Ectodermal cell (in vitro differentiated cells): ENCODE measurements at regions not wholly inside any gene's neighbourhood (a gene's known extent, or its start where the extent isn't known, plus 50 kb on each side); places are given as distances from the start of the nearest gene placed in this dataset.

ENCODE experiments used
- H3K27ac ChIP-seq: 2 replicates; pipeline ENCODE4 v1.7.0; 2013; ENCODE audit warnings: mild to moderate bottlenecking, low read depth, low read length; ENCODE audit not compliant: insufficient read depth, poor library complexity, severe bottlenecking
- H3K27me3 ChIP-seq: 2 replicates; pipeline ENCODE4 v1.7.0; 2013; ENCODE audit warnings: mild to moderate bottlenecking, low read length; ENCODE audit not compliant: insufficient read depth, control insufficient read depth, poor library complexity, severe bottlenecking
- H3K36me3 ChIP-seq: one replicate; pipeline ENCODE4 v1.7.0; 2013; ENCODE audit warnings: low read length; ENCODE audit not compliant: control insufficient read depth, insufficient read depth
- H3K4me1 ChIP-seq: one replicate; pipeline ENCODE4 v1.7.0; 2013; ENCODE audit warnings: low read length; ENCODE audit not compliant: control insufficient read depth, insufficient read depth
- H3K4me3 ChIP-seq: 2 replicates; pipeline ENCODE4 v1.7.0; 2013; ENCODE audit warnings: low read depth, low read length, control low read depth; ENCODE audit not compliant: insufficient read depth
- H3K9me3 ChIP-seq: 2 replicates; pipeline ENCODE4 v1.7.0; 2013; ENCODE audit warnings: mild to moderate bottlenecking, low read length, moderate library complexity; ENCODE audit not compliant: control insufficient read depth
- WGBS, 2 experiments: methylation state at CpG; one replicate each; pipeline ENCODE4 v1.1.7; 2013; ENCODE audit warnings: missing lambda C conversion rate in 2 of 2; 5-methylcytosine and 5-hydroxymethylcytosine counted together

DNA sequence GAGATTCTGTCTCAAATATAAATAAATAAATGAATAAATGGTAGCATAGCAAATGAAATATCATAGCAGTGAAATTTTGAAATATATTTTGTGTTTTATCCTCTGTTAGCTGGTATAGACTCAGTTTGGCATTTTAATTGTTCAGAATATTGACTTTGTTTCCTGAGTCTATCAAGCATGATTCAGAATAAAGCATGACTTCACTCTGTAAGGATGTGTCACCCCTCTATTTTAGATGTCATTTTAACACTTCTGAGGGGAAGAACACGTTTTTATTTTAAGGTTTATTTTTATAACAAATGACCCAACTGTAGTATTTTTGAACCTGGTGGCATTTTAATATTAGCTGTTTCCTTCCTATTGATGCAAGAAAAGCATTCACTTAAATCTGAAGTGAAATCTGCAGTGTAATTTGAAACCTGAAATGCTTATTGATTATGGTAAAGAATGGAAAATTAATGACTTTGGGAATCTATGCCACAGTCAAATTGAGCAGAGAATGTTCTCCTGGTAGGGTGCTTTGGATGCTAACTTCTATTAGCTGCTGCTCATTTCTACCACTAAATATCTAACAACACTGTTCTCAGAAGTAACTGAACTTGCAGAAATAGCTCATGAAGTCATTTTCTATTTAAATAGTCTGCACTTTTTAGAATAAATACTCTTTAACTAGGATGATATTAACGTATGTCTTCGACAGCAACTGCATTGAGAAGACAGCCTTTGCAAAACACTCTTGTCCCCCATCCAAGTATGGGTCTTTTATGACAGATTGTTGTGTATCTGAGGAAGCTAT, 114.2 kb downstream of the SOX4 start:
- no peak overlapping the region for H3K4me3 ChIP-seq
- no peaks in the 10 kb centered on the region for H3K36me3 ChIP-seq
- 87 to 97% methylated on average over 2 of the region's 3 CpGs for WGBS, 2 experiments
- H3K27ac ChIP-seq = no peak overlapping the region
- H3K4me1 ChIP-seq = peaks cover 3% of the 10 kb centered on the region
- no peaks in the 10 kb centered on the region for H3K27me3 ChIP-seq
- no peaks in the 10 kb centered on the region for H3K9me3 ChIP-seq

DNA sequence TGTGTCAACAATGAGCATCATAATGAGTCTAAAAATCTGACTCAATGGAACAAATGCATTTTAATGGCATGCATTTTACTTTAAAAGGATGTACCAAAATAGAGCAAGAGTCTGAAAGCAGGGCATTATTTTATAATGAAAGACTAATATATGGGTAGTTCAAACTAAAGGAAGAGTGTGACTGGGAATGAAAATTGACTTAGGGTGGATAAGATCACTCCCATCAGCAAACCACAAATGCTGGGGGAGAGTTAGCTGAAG, 114.7 kb downstream of the SOX4 start:
- Histone ChIP-seq H3K9me3 (no peaks in the 10 kb centered on the region), H3K36me3 (no peaks in the 10 kb centered on the region), H3K4me3 (no peak overlapping the region), H3K27me3 (no peaks in the 10 kb centered on the region), H3K27ac (no peak overlapping the region), H3K4me1 (peaks cover 5% of the 10 kb centered on the region)

DNA sequence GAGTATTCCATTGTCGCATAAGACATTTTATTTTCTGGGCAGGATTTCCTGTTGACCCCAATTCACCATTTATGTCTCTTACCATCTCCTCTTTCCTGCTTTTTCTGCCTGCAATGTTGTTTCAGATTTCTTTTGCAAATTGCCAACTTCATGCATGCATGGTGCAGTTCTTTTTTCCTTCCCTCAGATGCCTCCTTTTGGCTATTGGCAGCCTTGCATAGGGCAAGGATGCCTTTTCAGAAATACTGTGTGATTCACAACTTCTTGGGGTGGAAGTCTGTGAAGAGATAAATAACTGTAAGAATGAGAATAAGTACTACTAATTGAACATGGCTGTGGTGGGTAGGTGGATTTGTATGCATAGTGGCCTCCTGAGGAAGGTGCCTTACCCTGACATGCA, 116.7 kb downstream of the SOX4 start:
- H3K36me3 ChIP-seq = no peaks in the 10 kb centered on the region
- H3K27me3 ChIP-seq = no peaks in the 10 kb centered on the region
- peak overlapping the region; percentile 11 for H3K27ac ChIP-seq
- no peak overlapping the region for H3K4me3 ChIP-seq
- no peaks in the 10 kb centered on the region for H3K9me3 ChIP-seq
- peaks cover 5% of the 10 kb centered on the region for H3K4me1 ChIP-seq
- WGBS, 2 experiments = 97 to 100% methylated on average over 1 of the region's 1 CpG

DNA sequence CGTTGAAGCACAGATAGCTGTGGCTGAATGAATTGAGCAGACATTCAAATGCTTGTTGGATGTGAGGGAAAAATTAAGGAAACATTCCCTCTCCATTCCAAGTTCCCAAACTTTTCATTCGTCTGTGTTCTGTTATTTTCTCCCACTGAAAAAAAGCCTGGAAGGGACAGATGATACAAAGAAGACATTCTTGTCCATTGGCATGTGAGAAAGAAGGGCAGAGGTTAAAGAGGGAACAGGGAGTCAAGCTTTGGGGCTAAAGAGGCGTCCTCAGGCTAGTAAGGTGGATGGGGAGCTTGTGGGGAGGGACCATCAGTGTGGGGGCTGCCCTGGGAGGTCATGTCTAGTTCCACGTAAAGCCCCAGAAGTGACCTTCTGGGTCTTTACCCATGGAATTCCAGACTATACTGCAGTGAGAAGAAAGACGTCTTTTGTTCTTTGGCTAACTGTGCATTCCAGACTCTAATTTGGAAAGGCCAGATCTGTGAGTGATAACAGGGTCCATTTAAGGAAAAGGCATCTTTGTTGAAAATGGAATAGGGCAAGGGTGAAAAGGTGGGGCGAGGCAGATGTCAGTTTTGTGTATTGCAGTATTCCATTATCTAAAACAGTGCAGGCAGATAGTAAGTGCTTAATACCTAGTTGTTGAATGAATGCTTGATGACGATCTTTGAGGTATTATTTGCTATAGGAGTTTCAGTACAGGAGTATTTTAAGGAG, 117.5 kb downstream of the SOX4 start:
- H3K27ac ChIP-seq = no peak overlapping the region
- no peaks in the 10 kb centered on the region for H3K27me3 ChIP-seq
- no peaks in the 10 kb centered on the region for H3K9me3 ChIP-seq
- no peaks in the 10 kb centered on the region for H3K36me3 ChIP-seq
- H3K4me1 ChIP-seq = peaks cover 5% of the 10 kb centered on the region
- H3K4me3 ChIP-seq = no peak overlapping the region
- WGBS, 2 experiments = 69 to 71% methylated on average over 7 of the region's 7 CpGs

DNA sequence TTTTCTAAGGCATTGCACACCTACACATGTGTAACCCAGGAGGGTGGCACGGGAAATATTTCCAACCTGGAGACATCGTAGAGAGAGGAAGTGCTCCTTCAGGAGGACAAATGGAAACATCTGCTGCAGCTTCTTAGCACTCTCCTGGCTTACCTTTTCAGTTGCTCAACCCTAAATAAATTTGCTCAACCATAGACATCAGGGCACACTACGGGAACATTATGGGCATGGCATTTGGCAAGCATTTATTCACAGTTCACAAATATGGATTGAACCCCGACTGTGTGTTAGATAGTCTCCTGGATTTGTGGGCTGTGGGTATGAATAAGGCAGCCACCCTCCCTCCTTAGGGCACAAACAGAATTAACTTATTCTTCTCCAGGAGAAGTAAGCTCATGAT, 118.7 kb downstream of the SOX4 start:
- 88 to 89% methylated on average over 3 to 4 of the region's 4 CpGs for WGBS, 2 experiments
- Histone ChIP-seq H3K36me3 (no peaks in the 10 kb centered on the region), H3K27me3 (no peaks in the 10 kb centered on the region), H3K4me3 (no peak overlapping the region), H3K4me1 (peaks cover 5% of the 10 kb centered on the region), H3K27ac (no peak overlapping the region), H3K9me3 (no peaks in the 10 kb centered on the region)

DNA sequence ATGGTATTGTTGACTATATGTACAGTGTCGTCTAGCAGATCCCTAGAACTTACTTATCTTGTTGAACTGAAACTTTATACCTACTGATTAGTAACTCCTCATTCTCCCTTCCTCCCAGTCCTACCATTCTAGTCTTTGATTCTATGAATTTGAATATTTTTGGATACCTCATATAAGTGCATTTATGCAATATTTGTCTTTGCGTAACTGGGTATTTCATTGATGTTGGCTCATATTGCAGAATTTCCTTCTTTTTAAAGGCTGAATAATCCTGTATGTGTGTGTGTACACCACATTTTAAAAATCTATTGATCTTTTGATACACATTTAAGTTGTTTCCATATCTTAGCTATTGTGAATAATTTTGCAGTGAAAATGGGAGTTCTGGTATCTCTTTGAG, 119.9 kb downstream of the SOX4 start:
- H3K27me3 ChIP-seq = no peaks in the 10 kb centered on the region
- 100% methylated on average over 1 of the region's 2 CpGs for WGBS, 2 experiments
- H3K36me3 ChIP-seq = no peaks in the 10 kb centered on the region

DNA sequence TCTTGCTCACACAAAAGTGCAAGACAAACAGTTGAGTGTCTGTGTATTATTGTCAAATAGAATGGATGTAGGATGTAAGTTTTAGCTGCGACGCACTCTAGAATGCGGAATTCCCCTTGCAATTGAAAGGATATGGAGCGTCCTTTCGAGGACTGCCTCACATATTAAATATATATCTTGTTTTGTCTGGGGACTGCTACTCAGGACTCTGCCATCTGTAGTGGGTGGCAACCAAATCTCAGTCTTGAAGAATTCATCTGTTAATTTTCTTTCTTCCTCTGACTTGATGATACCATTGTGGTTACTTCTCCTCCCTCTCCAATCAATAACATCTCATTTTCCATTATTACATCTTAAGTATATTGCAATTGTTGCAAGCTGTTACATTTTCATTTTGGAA, 121.6 kb downstream of the SOX4 start:
- Histone ChIP-seq H3K4me3 (no peak overlapping the region), H3K27ac (no peak overlapping the region), H3K9me3 (no peaks in the 10 kb centered on the region), H3K27me3 (no peaks in the 10 kb centered on the region), H3K36me3 (no peaks in the 10 kb centered on the region), H3K4me1 (peaks cover 5% of the 10 kb centered on the region)
- 92 to 98% methylated on average over 5 of the region's 5 CpGs for WGBS, 2 experiments

More for the DNA sequence above, 119.9 kb downstream of the SOX4 start:
- H3K27ac ChIP-seq = no peak overlapping the region
- H3K4me3 ChIP-seq = no peak overlapping the region
- H3K4me1 ChIP-seq = peaks cover 5% of the 10 kb centered on the region
- H3K9me3 ChIP-seq = no peaks in the 10 kb centered on the region

DNA sequence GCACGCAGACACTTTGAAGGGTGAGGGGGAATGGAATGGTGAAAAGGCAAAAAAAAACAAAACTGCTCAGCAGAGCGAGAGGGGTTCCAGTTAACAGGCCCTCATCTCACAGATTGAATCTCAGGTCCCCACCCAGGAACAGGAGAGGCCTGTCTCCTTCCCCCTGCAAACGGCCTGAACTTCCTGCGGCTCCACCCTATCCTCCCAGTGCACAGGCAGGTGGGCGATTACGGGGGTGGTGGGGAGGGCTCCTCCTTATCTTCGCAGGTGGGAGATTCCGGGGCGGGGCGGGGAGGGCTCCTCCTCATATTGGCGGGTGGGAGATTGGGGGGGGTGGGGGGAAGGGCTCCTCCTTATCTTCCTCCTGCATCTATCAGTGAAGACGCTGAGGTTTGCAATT, 129.0 kb downstream of the SOX4 start:
- Histone ChIP-seq H3K4me1 (peaks cover 7% of the 10 kb centered on the region), H3K27ac (no peak overlapping the region), H3K36me3 (no peaks in the 10 kb centered on the region), H3K9me3 (no peaks in the 10 kb centered on the region), H3K4me3 (no peak overlapping the region), H3K27me3 (no peaks in the 10 kb centered on the region)
- 49 to 54% methylated on average over 3 to 5 of the region's 12 CpGs for WGBS, 2 experiments

DNA sequence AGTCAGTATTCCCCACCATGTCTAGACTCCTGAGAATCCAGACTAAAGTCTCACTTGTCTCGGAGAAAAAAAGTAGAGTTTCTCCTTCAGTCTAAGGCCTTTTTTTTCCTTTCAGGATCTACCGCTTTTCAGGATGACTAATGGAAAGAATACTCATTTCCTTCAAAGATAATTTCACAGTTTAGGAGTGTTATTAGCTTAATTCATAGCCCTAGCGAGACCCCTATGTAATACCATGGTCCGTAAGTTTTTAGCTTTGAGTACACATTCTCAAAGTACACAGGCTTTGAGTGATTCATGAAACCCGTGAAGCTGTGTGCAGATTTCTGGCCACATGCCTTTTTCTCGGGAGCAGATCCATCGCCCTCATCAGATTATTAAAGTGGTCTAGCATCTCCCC, 133.1 kb downstream of the SOX4 start:
- Histone ChIP-seq H3K4me3 (no peak overlapping the region), H3K27me3 (no peaks in the 10 kb centered on the region), H3K27ac (no peak overlapping the region), H3K9me3 (no peaks in the 10 kb centered on the region), H3K36me3 (no peaks in the 10 kb centered on the region), H3K4me1 (peaks cover 7% of the 10 kb centered on the region)
- WGBS, 2 experiments = 80 to 82% methylated on average over 7 of the region's 7 CpGs

DNA sequence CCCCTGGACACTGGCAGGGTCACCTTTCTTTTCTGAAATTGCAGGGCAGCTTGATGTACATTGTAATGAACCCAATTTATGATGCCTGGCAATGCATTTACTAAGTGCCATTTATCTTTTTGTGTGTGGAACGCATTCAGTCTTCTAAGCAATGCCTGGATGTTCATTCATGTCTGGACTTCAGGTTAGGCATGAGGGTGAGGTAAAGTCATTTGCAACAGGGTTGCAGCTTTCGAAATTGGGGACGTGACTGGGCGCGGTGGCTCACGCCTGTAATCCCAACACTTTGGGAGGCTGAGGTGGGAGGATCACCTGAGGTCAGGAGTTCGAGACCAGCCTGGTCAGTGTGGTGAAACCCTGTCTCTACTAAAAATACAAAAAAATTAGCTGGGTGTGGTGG, 134.6 kb downstream of the SOX4 start:
- peaks cover 7% of the 10 kb centered on the region for H3K4me1 ChIP-seq
- H3K27me3 ChIP-seq = no peaks in the 10 kb centered on the region
- H3K36me3 ChIP-seq = no peaks in the 10 kb centered on the region
- no peaks in the 10 kb centered on the region for H3K9me3 ChIP-seq
- WGBS, 2 experiments = 92 to 98% methylated on average over 7 of the region's 7 CpGs
- H3K4me3 ChIP-seq = no peak overlapping the region
- H3K27ac ChIP-seq = no peak overlapping the region
